IPS DF 19.7 (cell line): ENCODE measurements at regions not wholly inside any gene's neighbourhood (a gene's known extent, or its start where the extent isn't known, plus 50 kb on each side); places are given as distances from the start of the nearest gene placed in this dataset.

Experiments used
- DNase-seq: peaks from one replicate; pipeline ENCODE4 v3.0.0-alpha.2; 2013; ENCODE audit warnings: low read depth, low spot score

- no peak for DNase-seq
Observed at GRCh38 chr1:54497338-54497737, 50.7 kb upstream of the ACOT11 start.

GRCh38 chr1:54495954-54496353 lies 52.1 kb upstream of the ACOT11 start:
- no peak for DNase-seq

- no peak for DNase-seq
Observed at GRCh38 chr1:54493608-54494007, 54.4 kb upstream of the ACOT11 start.

GRCh38 chr1:54490361-54491248 lies 57.4 kb upstream of the ACOT11 start:
- DNase-seq, result no peak

- no peak for DNase-seq
Observed at GRCh38 chr1:54489627-54490250, 58.3 kb upstream of the ACOT11 start.

GRCh38 chr1:54488779-54489626 lies 59.0 kb upstream of the ACOT11 start:
- no peak for DNase-seq

GRCh38 chr1:54488065-54488750 lies 59.8 kb upstream of the ACOT11 start:
- no peak for DNase-seq

GRCh38 chr1:54487571-54488050 lies 60.4 kb upstream of the ACOT11 start:
- no peak for DNase-seq

- DNase-seq, result no peak
Observed at GRCh38 chr1:54486907-54487306, 61.1 kb upstream of the ACOT11 start.

- no peak for DNase-seq
Observed at GRCh38 chr1:54485416-54485815, 62.6 kb upstream of the ACOT11 start.

GRCh38 chr1:54483875-54484437 lies 64.1 kb upstream of the ACOT11 start:
- no peak for DNase-seq

GRCh38 chr1:54481201-54481884 lies 66.7 kb upstream of the ACOT11 start:
- DNase-seq, result no peak

GRCh38 chr1:54480525-54480848 lies 67.5 kb upstream of the ACOT11 start:
- no peak for DNase-seq

- DNase-seq, result no peak
Observed at GRCh38 chr1:54479841-54480524, 68.0 kb upstream of the ACOT11 start.

GRCh38 chr1:54479251-54479650 lies 68.8 kb upstream of the ACOT11 start:
- DNase-seq, result no peak

GRCh38 chr1:54477153-54477561 lies 70.9 kb upstream of the ACOT11 start:
- no peak for DNase-seq

GRCh38 chr1:54476530-54477109 lies 70.4 kb upstream of the SSBP3 start:
- no peak for DNase-seq

- no peak for DNase-seq
Observed at GRCh38 chr1:54475946-54476516, 69.8 kb upstream of the SSBP3 start.

GRCh38 chr1:54475357-54475881 lies 69.2 kb upstream of the SSBP3 start:
- no peak for DNase-seq
